GM04503 (cell line): ENCODE measurements at regions not wholly inside any gene's neighbourhood (a gene's known extent, or its start where the extent isn't known, plus 50 kb on each side); places are given as distances from the start of the nearest gene placed in this dataset.

Source experiments
- DNase-seq: peaks from one replicate; pipeline ENCODE4 v3.0.0-alpha.2; 2012; ENCODE audit warnings: low read depth

- DNase-seq: no peak
Measured at GRCh38 chr1:47574451-47575165, 136.8 kb downstream of the FOXD2 start.

GRCh38 chr1:47575855-47576757, 138.3 kb downstream of the FOXD2 start:
- DNase-seq: no peak

- DNase-seq: no peak
Measured at GRCh38 chr1:47576758-47577115, 138.9 kb downstream of the FOXD2 start.

DNA sequence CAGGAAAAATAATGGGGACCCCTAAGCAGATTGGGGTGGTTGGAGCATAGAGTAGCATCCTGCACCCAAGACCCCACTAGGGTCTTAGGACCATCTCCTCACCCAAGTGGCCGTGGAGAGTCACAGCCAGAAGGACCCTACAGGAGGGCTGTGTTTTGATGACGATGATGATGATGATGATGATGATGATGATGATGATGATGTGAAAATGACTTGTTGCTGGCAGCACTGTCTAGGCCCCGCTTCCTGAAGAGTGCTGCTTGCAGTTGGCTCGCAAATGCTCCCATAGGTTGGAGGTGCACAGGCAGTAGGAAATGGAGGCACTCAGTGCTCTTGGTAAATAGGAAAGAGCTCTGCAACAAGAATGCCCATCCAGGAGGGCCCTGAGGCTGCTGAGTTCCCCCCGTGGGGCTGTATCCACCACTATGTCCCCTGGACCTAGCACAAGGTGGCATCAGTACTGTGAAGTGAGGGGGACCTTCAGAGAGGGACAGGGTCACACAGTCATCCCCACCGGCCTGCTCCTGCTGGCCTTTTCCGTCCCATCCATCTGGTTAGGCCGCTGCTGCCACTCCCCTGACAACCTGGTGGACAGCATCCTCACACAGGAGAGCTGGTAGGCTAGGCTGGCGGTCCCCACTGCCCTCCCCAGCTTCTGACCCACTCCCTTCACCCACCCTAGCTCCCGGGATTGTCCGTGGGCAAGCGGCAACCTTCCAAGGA, 139.6 kb downstream of the FOXD2 start:
- no peak for DNase-seq

GRCh38 chr1:47578026-47578720, 140.3 kb downstream of the FOXD2 start:
- no peak for DNase-seq

DNA sequence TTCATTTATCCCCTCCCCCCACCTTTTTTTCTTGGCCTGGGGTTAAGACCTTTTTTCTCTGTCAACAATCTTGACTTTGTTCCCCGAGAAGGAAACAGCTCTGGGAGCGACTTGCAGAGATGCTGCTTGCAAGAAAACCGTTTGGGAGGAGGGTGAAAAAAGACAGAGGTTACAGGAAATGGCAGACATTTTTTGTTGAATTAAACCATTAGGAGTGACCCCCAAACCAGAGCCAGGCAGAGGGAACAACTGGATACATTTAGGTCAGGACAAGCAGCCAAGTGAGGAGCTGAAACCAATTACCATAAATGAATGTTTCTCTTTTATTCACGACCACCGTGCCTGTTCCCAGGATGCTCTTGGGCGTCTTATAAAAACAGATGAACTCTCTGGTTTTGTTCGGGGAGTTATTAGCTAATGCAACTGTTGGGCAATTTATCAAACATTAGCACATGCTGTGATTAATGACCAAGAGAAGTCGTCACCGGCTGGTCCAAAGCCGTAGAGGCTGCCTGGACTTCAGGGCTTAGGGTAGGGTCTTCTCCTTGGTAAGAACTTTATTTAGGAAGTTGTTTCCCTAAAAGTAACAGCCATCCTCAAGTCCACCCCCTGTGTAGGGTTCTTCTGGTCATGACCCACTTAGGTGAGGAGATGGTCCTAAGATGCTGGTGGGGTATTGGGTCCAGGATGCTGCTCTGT, 141.0 kb downstream of the FOXD2 start:
- no peak for DNase-seq

GRCh38 chr1:47579809-47580208, 142.0 kb downstream of the FOXD2 start:
- no peak for DNase-seq

- DNase-seq: no peak
Measured at GRCh38 chr1:47580451-47580995, 142.7 kb downstream of the FOXD2 start.

GRCh38 chr1:47582891-47583608, 145.2 kb downstream of the FOXD2 start:
- no peak for DNase-seq

DNA sequence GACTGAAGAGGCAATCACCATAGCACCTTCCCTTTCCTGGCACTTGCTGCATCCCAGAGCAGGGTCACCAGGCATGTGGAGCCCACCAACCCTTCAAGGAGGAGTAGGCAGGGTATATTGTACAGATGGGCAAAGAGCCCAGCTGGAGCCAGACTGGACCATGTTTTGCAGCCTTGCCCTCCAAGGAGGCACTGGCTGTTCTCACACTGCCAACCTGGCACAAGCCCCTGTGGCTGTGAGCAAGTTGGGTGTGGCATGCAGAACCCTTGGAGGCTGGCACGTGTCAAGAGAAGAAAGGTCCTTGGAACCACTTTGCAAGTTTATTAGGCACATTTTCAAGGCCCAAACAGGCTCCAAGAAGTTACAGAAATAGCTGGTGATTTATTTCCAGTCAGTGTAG, 146.4 kb downstream of the FOXD2 start:
- no peak for DNase-seq

GRCh38 chr1:47585141-47585902, 147.5 kb downstream of the FOXD2 start:
- no peak for DNase-seq

- no peak for DNase-seq
Measured at GRCh38 chr1:47587891-47588582, 150.2 kb downstream of the FOXD2 start.

DNA sequence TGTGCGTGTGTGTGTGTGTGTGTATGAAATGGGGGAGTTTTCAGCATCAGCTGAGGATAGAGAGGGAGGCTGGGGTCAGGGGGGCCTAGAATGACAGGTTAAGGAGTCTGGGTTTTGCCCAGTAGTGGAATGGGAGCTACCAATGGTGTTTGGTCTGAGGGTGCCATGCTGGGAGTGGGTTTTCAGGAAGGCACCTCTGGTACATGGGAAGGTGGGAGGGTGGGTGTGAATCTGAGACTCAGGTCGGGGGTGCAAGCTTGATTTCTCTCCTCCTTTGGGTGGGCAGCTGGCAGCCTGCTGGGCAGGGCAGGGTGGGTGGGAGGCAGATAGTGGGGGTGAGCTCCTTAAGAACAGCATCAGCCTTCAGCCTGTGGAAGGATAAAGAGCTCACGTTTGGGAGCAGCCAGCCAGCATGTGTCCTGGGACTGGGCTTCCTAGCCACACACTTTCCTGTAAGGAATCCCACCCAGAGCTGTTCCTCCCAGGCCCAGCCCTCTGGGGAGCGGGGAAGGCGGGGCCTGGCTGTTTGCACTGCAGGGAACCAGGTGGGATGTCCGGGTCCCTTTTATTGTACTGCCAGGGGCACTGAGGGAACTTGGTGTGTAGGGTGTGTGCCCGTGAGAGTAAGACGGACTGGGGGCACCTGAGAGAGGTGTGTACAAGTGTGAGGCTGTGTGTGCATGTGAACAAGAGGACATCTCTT, 152.8 kb downstream of the FOXD2 start:
- DNase-seq: no peak

- no peak for DNase-seq
Measured at GRCh38 chr1:47591801-47592200, 154.0 kb downstream of the FOXD2 start.

GRCh38 chr1:47592296-47593012, 154.6 kb downstream of the FOXD2 start:
- no peak for DNase-seq

GRCh38 chr1:47593013-47593568, 155.2 kb downstream of the FOXD2 start:
- no peak for DNase-seq

- DNase-seq: no peak
Measured at GRCh38 chr1:47593598-47594285, 155.9 kb downstream of the FOXD2 start.
